ENCODE measurements at regions not wholly inside any gene's neighbourhood (a gene's known extent, or its start where the extent isn't known, plus 50 kb on each side); places are given as distances from the start of the nearest gene placed in this dataset.

DNA sequence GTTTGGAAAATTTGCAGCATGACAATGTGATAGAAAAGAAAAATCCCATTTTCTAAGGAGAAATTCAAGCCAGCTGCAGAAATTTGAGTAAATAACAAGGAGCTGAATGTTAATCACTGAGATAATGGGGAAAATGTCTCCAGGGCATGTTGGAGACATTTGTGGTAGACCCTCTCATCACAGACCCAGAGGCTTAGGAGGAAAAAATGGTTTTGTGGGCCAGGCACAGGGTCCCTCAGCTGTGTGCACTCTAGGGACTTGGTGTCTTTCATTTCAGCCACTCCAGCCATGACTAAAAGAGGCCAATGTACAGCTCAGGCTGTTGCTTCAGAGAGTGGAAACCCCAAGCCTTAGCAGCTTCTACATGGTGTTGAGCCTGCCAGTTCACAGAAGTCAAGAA, 111.4 kb upstream of the SYT10 start:
- CTCF ChIA-PET (ENCODE audit: low intra/inter-chr PET ratio, low total read pairs): no interaction called here
- TF ChIP-seq, protein P1, sequence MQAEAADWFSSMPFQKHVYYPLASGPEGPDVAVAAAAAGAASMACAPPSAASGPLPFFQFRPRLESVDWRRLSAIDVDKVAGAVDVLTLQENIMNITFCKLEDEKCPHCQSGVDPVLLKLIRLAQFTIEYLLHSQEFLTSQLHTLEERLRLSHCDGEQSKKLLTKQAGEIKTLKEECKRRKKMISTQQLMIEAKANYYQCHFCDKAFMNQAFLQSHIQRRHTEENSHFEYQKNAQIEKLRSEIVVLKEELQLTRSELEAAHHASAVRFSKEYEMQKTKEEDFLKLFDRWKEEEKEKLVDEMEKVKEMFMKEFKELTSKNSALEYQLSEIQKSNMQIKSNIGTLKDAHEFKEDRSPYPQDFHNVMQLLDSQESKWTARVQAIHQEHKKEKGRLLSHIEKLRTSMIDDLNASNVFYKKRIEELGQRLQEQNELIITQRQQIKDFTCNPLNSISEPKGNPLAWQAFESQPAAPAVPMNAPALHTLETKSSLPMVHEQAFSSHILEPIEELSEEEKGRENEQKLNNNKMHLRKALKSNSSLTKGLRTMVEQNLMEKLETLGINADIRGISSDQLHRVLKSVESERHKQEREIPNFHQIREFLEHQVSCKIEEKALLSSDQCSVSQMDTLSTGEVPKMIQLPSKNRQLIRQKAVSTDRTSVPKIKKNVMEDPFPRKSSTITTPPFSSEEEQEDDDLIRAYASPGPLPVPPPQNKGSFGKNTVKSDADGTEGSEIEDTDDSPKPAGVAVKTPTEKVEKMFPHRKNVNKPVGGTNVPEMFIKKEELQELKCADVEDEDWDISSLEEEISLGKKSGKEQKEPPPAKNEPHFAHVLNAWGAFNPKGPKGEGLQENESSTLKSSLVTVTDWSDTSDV (CRISPR knock-in tag; IDR thresholded peaks at IDR 0.05): no peak
- TF ChIP-seq POLR2G (IDR thresholded peaks at IDR 0.05; ENCODE audit: low read depth, low read length): no peak
- no peak for TF ChIP-seq FOXJ3 (CRISPR knock-in tag; IDR thresholded peaks at IDR 0.05; ENCODE audit: borderline replicate concordance)
- TF ChIP-seq ZFY (CRISPR knock-in tag; IDR thresholded peaks at IDR 0.05): no peak
- TF ChIP-seq ZBTB38 (CRISPR knock-in tag; IDR thresholded peaks at IDR 0.05): no peak
- TF ChIP-seq ZNF878 (CRISPR knock-in tag; IDR thresholded peaks at IDR 0.05): no peak
- no peak for TF ChIP-seq ZNF329 (CRISPR knock-in tag; IDR thresholded peaks at IDR 0.05; ENCODE audit: low read depth)
- no peak for TF ChIP-seq TGIF2 (CRISPR knock-in tag; IDR thresholded peaks at IDR 0.05)
- no peak for TF ChIP-seq ZFP36L2 (CRISPR knock-in tag; IDR thresholded peaks at IDR 0.05)
- no peak for TF ChIP-seq ZBTB21 (CRISPR knock-in tag; IDR thresholded peaks at IDR 0.05)
- TF ChIP-seq MTF2 (CRISPR knock-in tag; IDR thresholded peaks at IDR 0.05; ENCODE audit: borderline replicate concordance): no peak
- no peak for TF ChIP-seq ZSCAN31 (CRISPR knock-in tag; IDR thresholded peaks at IDR 0.05; ENCODE audit: low read depth)
- no peak for TF ChIP-seq BORCS8-MEF2B (CRISPR knock-in tag; IDR thresholded peaks at IDR 0.05)
- TF ChIP-seq ZNF512 (CRISPR knock-in tag; IDR thresholded peaks at IDR 0.05): no peak
- TF ChIP-seq RELA (CRISPR knock-in tag; IDR thresholded peaks at IDR 0.05): no peak
- TF ChIP-seq NR2F2 (IDR thresholded peaks at IDR 0.05; ENCODE audit: borderline replicate concordance, low read depth): no peak
- H3K36me3 ChIP-seq (replicated peaks in 1 of 2; ENCODE audit: control insufficient read depth in 1 of 2, insufficient read depth in 2 of 2, low read length in 2 of 2): no peaks in the 10 kb centered on the region
- no peak overlapping the region for H3K4me2 ChIP-seq (ENCODE audit: low read depth, low read length)
- DNase-seq (ENCODE audit: low spot score) (no peak), FAIRE-seq (no peak), ATAC-seq (no peak)
- no peaks in the 10 kb centered on the region for H4K20me1 ChIP-seq (ENCODE audit: insufficient read depth, low read length)
- in situ Hi-C loops (cut with HindIII; ENCODE audit: extremely low pct_ligation_motif_present, low pct_unique_long_range_greater_than_20kb): no loop called here
- no TSS peak for BruUV-seq (replicated peaks)
- intact Hi-C loops (cut with micrococcal nuclease; ENCODE audit: unreplicated experiment): loop anchor here (10.0 kb wide), 1 partner anchor 724 kb away; no protein-coding TSS in a partner anchor
- peaks cover 23% of the 10 kb centered on the region for H3K9me3 ChIP-seq (ENCODE audit: low read length)
- no peaks in the 10 kb centered on the region for H3K79me2 ChIP-seq (ENCODE audit: insufficient read depth, low read length)
- H3K27me3 ChIP-seq (ENCODE audit: control insufficient read depth in 1 of 2, insufficient read depth in 2 of 2, low read length in 2 of 2): no peaks in the 10 kb centered on the region
- POLR2A ChIA-PET: no interaction called here
- no peak overlapping the region for H3K27ac ChIP-seq (ENCODE audit: extremely low read length, insufficient read depth, low read length)
- H3K9ac ChIP-seq (ENCODE audit: insufficient read depth, low read depth, low read length): no peak overlapping the region
- H3K4me1 ChIP-seq (ENCODE audit: insufficient read depth, low read length): no peaks in the 10 kb centered on the region
- H3K4me3 ChIP-seq (replicated peaks in 1 of 3; ENCODE audit: insufficient read depth in 1 of 3, low read depth in 2 of 3, low read length in 3 of 3): no peak overlapping the region
- no peak overlapping the region for H2AFZ ChIP-seq (ENCODE audit: low read length)

Data from HepG2 (cell line).